Hepatocyte (in vitro differentiated cells): ENCODE measurements at regions not wholly inside any gene's neighbourhood (a gene's known extent, or its start where the extent isn't known, plus 50 kb on each side); places are given as distances from the start of the nearest gene placed in this dataset.

ENCODE experiments used
- DNase-seq: peaks from one replicate; pipeline ENCODE4 v3.0.0-alpha.2; 2016; ENCODE audit warnings: low spot score
- H2AFZ ChIP-seq: fragments of 200-600 bp; sonication (generic); 2 replicates; pipeline ENCODE4 v1.6.0; 2016; ENCODE audit warnings: antibody characterized with exemption, mild to moderate bottlenecking
- H3K27ac ChIP-seq: fragments of 200-600 bp; sonication (generic); 2 replicates; pipeline ENCODE4 v1.5.1; 2016; ENCODE audit warnings: mild to moderate bottlenecking
- H3K27me3 ChIP-seq: fragments of 200-600 bp; sonication (generic); 2 replicates; pipeline ENCODE4 v1.6.1; 2016
- H3K36me3 ChIP-seq: fragments of 200-600 bp; sonication (generic); replicated peaks from 2 replicates; pipeline ENCODE4 v1.5.1; 2016; ENCODE audit warnings: low read depth; ENCODE audit not compliant: insufficient read depth
- H3K4me1 ChIP-seq: fragments of 200-600 bp; sonication (generic); 2 replicates; pipeline ENCODE4 v1.5.1; 2016; ENCODE audit warnings: mild to moderate bottlenecking, moderate library complexity; ENCODE audit not compliant: insufficient read depth
- H3K4me2 ChIP-seq: fragments of 200-600 bp; sonication (generic); 2 replicates; pipeline ENCODE4 v1.6.0; 2016
- H3K4me3 ChIP-seq: fragments of 200-600 bp; sonication (generic); 2 replicates; pipeline ENCODE4 v1.5.1; 2016; ENCODE audit warnings: mild to moderate bottlenecking
- H3K79me2 ChIP-seq: fragments of 200-600 bp; sonication (generic); 2 replicates; pipeline ENCODE4 v1.6.0; 2017; ENCODE audit warnings: mild to moderate bottlenecking
- H3K9me2 ChIP-seq: fragments of 200-600 bp; sonication (generic); replicated peaks from 2 replicates; pipeline ENCODE4 v1.6.0; 2017; ENCODE audit warnings: mild to moderate bottlenecking; ENCODE audit not compliant: insufficient read depth
- H3K9me3 ChIP-seq: fragments of 200-600 bp; sonication (generic); 2 replicates; pipeline ENCODE4 v1.5.1; 2016; ENCODE audit warnings: low read depth, mild to moderate bottlenecking
- H4K20me1 ChIP-seq: fragments of 200-600 bp; sonication (generic); 2 replicates; pipeline ENCODE4 v1.6.0; 2016; ENCODE audit warnings: mild to moderate bottlenecking; ENCODE audit not compliant: insufficient read depth, poor library complexity, severe bottlenecking
- EZH2 ChIP-seq: fragments of 200-600 bp; sonication (generic); IDR thresholded peaks from 2 replicates; pipeline ENCODE4 v1.6.1; 2016; ENCODE audit warnings: antibody characterized with exemption, mild to moderate bottlenecking, borderline replicate concordance
- EZH2phosphoT487 ChIP-seq: fragments of 200-600 bp; sonication (generic); IDR thresholded peaks from one replicate; pipeline ENCODE4 v1.6.1; 2018; ENCODE audit warnings: antibody characterized with exemption, mild to moderate bottlenecking, low read depth, moderate library complexity; ENCODE audit not compliant: unreplicated experiment, severe bottlenecking
- WGBS: methylation state at CpG from one replicate; pipeline ENCODE4 v1.1.6; 2016; ENCODE audit warnings: low lambda C conversion rate; ENCODE audit errors: missing lambda C conversion rate; 5-methylcytosine and 5-hydroxymethylcytosine counted together
- TF ChIP-seq, protein P1 (sequence below): fragments of 200-600 bp; sonication (generic); IDR thresholded peaks from 2 replicates; pipeline ENCODE4 v1.5.1; 2016; ENCODE audit warnings: antibody characterized with exemption, mild to moderate bottlenecking; ENCODE audit not compliant: poor library complexity

DNA sequence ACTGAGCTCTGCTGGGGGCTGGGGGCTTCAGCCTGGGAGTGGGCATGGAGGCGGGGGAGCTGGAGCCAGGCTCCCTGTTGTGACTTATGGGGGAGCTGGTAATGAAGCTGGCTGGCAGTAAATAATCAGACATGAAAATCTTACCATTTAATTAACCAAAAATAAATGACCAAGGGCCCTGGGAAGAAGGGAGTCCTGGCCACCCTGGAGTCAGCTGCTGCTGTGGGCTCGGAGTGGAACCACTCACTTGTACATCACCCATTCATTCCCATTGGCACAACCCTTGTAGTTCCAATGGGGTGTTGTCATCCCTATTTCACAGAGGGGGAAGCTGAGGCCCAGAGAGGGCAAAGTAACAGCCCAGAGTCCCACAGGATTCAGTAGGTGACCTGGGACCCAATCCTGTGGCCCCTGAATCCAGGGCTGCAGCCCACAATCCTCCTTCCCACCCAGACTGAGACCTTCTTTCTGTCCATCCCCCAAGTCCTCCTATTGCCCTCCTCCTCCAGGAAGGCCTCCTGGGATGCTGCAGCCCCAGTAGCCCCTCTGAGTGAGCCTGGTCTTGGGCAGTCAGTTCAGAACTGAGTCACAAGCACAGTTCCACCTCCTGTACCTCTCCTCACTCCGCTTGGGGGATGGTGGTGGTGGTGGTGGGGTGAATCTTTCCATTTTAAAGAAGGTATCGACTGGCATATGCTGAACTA is 259.4 kb upstream of the MVB12B start:
- no peaks in the 10 kb centered on the region for H3K79me2 ChIP-seq
- no peaks in the 10 kb centered on the region for H3K27me3 ChIP-seq
- no peaks in the 10 kb centered on the region for H3K36me3 ChIP-seq
- WGBS = 76% methylated on average over 4 of the region's 4 CpGs
- H3K9me3 ChIP-seq = no peaks in the 10 kb centered on the region
- no peak overlapping the region for H3K4me2 ChIP-seq
- no peaks in the 10 kb centered on the region for H3K4me1 ChIP-seq
- DNase-seq = no peak
- TF ChIP-seq EZH2phosphoT487 (no peak), EZH2 (no peak)
- TF ChIP-seq, protein P1, sequence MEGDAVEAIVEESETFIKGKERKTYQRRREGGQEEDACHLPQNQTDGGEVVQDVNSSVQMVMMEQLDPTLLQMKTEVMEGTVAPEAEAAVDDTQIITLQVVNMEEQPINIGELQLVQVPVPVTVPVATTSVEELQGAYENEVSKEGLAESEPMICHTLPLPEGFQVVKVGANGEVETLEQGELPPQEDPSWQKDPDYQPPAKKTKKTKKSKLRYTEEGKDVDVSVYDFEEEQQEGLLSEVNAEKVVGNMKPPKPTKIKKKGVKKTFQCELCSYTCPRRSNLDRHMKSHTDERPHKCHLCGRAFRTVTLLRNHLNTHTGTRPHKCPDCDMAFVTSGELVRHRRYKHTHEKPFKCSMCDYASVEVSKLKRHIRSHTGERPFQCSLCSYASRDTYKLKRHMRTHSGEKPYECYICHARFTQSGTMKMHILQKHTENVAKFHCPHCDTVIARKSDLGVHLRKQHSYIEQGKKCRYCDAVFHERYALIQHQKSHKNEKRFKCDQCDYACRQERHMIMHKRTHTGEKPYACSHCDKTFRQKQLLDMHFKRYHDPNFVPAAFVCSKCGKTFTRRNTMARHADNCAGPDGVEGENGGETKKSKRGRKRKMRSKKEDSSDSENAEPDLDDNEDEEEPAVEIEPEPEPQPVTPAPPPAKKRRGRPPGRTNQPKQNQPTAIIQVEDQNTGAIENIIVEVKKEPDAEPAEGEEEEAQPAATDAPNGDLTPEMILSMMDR = no peak
- H3K4me3 ChIP-seq = no peak overlapping the region
- H3K9me2 ChIP-seq = no peaks in the 10 kb centered on the region
- no peaks in the 10 kb centered on the region for H4K20me1 ChIP-seq
- no peak overlapping the region for H3K27ac ChIP-seq
- H2AFZ ChIP-seq = no peak overlapping the region

DNA sequence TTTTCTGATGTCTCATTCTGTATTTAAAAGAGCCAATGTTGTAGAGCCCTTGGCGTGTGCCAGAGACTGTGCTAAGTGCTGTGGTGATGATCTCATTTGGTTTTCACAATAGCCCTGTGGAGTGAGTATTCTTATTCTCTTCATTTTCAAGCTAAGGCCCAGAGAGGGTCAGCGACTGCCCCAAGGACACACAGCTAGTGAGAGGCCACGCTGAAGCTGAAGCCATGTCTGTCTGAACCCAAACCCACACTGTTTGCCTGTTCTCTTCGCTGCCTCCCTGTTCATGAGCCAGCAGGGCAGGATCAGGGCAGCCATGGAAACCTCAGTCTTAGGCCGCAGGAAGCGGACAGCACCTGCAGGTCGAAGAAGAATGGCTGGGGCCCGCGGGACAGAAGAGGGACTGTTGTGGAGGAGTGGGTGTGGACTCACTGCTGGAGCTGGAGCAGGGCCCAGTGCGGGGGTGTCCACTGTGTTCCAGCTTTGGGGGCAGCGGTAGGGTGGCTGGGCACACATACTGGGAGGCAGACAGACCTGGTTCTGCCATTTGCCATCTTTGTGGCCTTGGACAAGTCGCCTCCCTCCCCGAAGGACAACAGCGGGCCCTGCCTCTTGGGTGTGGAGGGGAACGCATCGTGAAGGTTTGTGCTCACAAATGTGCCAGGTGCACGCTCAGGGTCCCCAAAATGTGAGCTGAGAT is 257.9 kb upstream of the MVB12B start:
- TF ChIP-seq EZH2phosphoT487 = no peak
- TF ChIP-seq EZH2 = no peak
- TF ChIP-seq, protein P1 = no peak
- H3K27me3 ChIP-seq = no peaks in the 10 kb centered on the region
- 91% methylated on average over 17 of the region's 17 CpGs for WGBS

DNA sequence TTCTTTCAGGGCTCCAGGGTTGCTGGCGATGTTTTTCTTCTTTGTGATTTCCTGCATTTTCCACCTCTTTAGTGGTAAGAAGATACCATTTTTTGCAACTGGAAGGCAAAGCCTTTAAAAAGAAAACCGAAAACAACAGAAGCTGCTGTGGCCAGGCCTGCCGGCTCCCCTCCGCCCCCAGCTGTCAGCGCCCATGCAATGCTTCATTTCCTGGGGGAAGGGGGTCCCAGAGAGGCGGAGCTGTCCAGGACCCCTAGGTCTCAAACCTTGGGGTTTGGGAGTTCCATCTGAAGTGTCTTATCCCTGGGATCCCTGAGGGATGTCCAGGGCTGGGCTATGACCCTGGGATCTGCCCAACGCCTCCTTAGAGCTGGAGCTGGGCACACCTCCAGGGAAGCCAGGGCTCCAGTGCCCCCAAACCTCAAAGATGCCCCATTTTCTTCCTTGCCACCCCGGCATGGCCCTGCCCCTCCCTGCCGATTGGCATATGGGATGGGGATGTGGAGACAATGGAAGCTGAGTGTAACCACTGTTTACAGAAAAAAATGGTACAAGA is 257.2 kb upstream of the MVB12B start:
- no peaks in the 10 kb centered on the region for H3K9me3 ChIP-seq
- no peaks in the 10 kb centered on the region for H3K4me1 ChIP-seq
- H3K4me3 ChIP-seq = no peak overlapping the region
- TF ChIP-seq, protein P1 = no peak
- TF ChIP-seq EZH2phosphoT487 = no peak
- TF ChIP-seq EZH2 = no peak
- no peaks in the 10 kb centered on the region for H3K27me3 ChIP-seq
- H3K79me2 ChIP-seq = no peaks in the 10 kb centered on the region
- H3K27ac ChIP-seq = no peak overlapping the region
- no peak overlapping the region for H2AFZ ChIP-seq
- H3K9me2 ChIP-seq = no peaks in the 10 kb centered on the region
- 80% methylated on average over 9 of the region's 9 CpGs for WGBS
- no peaks in the 10 kb centered on the region for H3K36me3 ChIP-seq
- DNase-seq = no peak
- no peak overlapping the region for H3K4me2 ChIP-seq
- H4K20me1 ChIP-seq = no peaks in the 10 kb centered on the region

More for the DNA sequence above, 257.9 kb upstream of the MVB12B start:
- Histone ChIP-seq H3K4me2 (no peak overlapping the region), H3K4me3 (no peak overlapping the region), H3K36me3 (no peaks in the 10 kb centered on the region), H4K20me1 (no peaks in the 10 kb centered on the region), H3K27ac (no peak overlapping the region), H3K79me2 (no peaks in the 10 kb centered on the region), H3K9me2 (no peaks in the 10 kb centered on the region), H2AFZ (no peak overlapping the region), H3K4me1 (no peaks in the 10 kb centered on the region), H3K9me3 (no peaks in the 10 kb centered on the region)
- no peak for DNase-seq
